ENCODE measurements at regions not wholly inside any gene's neighbourhood (a gene's known extent, or its start where the extent isn't known, plus 50 kb on each side); places are given as distances from the start of the nearest gene placed in this dataset.

- 89% methylated on average over 8 of the region's 8 CpGs for WGBS
- no peak for TF ChIP-seq POLR2AphosphoS5 (IDR thresholded peaks at IDR 0.05)
- no peak for TF ChIP-seq EP300 (IDR thresholded peaks at IDR 0.05)
- no peak for TF ChIP-seq POLR2A (IDR thresholded peaks at IDR 0.05; ENCODE audit: low read depth)
- TF ChIP-seq, protein P1, sequence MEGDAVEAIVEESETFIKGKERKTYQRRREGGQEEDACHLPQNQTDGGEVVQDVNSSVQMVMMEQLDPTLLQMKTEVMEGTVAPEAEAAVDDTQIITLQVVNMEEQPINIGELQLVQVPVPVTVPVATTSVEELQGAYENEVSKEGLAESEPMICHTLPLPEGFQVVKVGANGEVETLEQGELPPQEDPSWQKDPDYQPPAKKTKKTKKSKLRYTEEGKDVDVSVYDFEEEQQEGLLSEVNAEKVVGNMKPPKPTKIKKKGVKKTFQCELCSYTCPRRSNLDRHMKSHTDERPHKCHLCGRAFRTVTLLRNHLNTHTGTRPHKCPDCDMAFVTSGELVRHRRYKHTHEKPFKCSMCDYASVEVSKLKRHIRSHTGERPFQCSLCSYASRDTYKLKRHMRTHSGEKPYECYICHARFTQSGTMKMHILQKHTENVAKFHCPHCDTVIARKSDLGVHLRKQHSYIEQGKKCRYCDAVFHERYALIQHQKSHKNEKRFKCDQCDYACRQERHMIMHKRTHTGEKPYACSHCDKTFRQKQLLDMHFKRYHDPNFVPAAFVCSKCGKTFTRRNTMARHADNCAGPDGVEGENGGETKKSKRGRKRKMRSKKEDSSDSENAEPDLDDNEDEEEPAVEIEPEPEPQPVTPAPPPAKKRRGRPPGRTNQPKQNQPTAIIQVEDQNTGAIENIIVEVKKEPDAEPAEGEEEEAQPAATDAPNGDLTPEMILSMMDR (IDR thresholded peaks at IDR 0.05): no peak
- H3K36me3 ChIP-seq: no peaks in the 10 kb centered on the region
- no peak for DNase-seq (ENCODE audit: extremely low spot score)
- no peaks in the 10 kb centered on the region for H3K27me3 ChIP-seq
- intact Hi-C loops (cut with DNase I): no loop called here
- peaks cover 0 to 3% (median 0%) of the 10 kb centered on the region in 4 donors for H3K4me1 ChIP-seq
- H3K9me3 ChIP-seq: no peaks in the 10 kb centered on the region
- no peak overlapping the region for H3K4me3 ChIP-seq
- no peak overlapping the region for H3K27ac ChIP-seq (replicated peaks in 1 of 4)
These were observed 321.5 kb downstream of the NFIB start for GRCh38 chr9:13992138-13993088.

DNA sequence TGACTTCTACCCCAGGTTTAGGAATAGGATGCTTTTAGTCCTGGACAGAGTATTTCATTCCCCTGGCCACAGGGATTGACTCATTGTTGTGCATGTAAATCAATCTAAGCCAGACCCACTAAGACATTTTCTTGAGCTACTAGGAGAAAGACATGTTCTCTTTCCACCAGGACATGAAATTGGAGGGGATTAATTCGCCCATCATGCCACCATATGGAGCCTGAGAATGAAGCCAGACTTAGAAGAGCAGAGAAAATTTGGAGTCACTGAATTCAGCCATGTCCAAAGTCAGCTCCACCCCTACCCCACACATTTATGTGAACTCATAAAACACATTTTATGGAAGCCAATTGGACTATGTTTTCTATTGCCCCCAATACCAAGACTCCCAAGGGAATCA, 322.5 kb downstream of the NFIB start:
- WGBS: 100% methylated on average over 1 of the region's 1 CpG
- Histone ChIP-seq H3K4me3 (no peak overlapping the region), H3K9me3 (no peaks in the 10 kb centered on the region), H3K4me1 (peaks cover 0 to 3% (median 0%) of the 10 kb centered on the region in 4 donors), H3K27ac (replicated peaks in 1 of 4) (no peak overlapping the region), H3K27me3 (no peaks in the 10 kb centered on the region), H3K36me3 (no peaks in the 10 kb centered on the region)
- DNase-seq (ENCODE audit: extremely low spot score): no peak
- intact Hi-C loops (cut with DNase I): no loop called here
- TF ChIP-seq POLR2AphosphoS5 (IDR thresholded peaks at IDR 0.05) (no peak), EP300 (IDR thresholded peaks at IDR 0.05) (no peak), POLR2A (IDR thresholded peaks at IDR 0.05; ENCODE audit: low read depth) (no peak)
- TF ChIP-seq, protein P1 (IDR thresholded peaks at IDR 0.05): no peak

GRCh38 chr9:13990994-13991393, 322.9 kb downstream of the NFIB start:
- intact Hi-C loops (cut with DNase I): no loop called here
- no peak for DNase-seq (ENCODE audit: extremely low spot score)
- 72% methylated on average over 4 of the region's 4 CpGs for WGBS
- Histone ChIP-seq H3K27ac (replicated peaks in 1 of 4) (no peak overlapping the region), H3K36me3 (no peaks in the 10 kb centered on the region), H3K9me3 (no peaks in the 10 kb centered on the region), H3K4me1 (peaks cover 0 to 3% (median 0%) of the 10 kb centered on the region in 4 donors), H3K4me3 (no peak overlapping the region), H3K27me3 (no peaks in the 10 kb centered on the region)
- TF ChIP-seq, protein P1 (IDR thresholded peaks at IDR 0.05): no peak
- TF ChIP-seq POLR2A (IDR thresholded peaks at IDR 0.05; ENCODE audit: low read depth) (no peak), POLR2AphosphoS5 (IDR thresholded peaks at IDR 0.05) (no peak), EP300 (IDR thresholded peaks at IDR 0.05) (no peak)

- intact Hi-C loops (cut with DNase I): no loop called here
- H3K4me1 ChIP-seq: peaks cover 0 to 3% (median 0%) of the 10 kb centered on the region in 4 donors
These were observed 323.6 kb downstream of the NFIB start for GRCh38 chr9:13990331-13990730.

DNA sequence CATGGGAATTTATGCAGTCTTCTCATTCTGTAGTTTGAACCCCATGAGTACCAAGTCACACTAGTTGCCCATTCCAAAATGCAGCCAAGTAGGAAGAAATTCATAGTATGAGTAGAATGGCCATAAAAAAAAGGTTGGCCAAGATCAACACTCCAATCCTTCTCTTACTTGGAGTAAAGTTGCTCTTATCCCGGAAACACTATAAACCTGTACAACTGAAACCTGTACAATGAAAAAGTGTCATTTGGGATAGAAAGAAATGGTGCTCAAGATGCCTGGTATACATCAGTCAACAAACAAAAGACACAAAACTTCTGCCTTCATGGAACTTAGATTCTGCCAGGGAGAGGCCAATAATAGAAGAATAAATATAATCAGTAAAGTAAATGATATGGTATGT, 325.0 kb downstream of the NFIB start:
- H3K27ac ChIP-seq (replicated peaks in 1 of 4): no peak overlapping the region
- TF ChIP-seq EP300 (IDR thresholded peaks at IDR 0.05) (no peak), POLR2AphosphoS5 (IDR thresholded peaks at IDR 0.05) (no peak), POLR2A (IDR thresholded peaks at IDR 0.05; ENCODE audit: low read depth) (no peak)
- TF ChIP-seq, protein P1 (IDR thresholded peaks at IDR 0.05): no peak
- peaks cover 0 to 3% (median 0%) of the 10 kb centered on the region in 4 donors for H3K4me1 ChIP-seq
- intact Hi-C loops (cut with DNase I): no loop called here
- no peaks in the 10 kb centered on the region for H3K36me3 ChIP-seq
- H3K27me3 ChIP-seq: no peaks in the 10 kb centered on the region
- no peaks in the 10 kb centered on the region for H3K9me3 ChIP-seq
- 92% methylated on average over 1 of the region's 1 CpG for WGBS
- DNase-seq (ENCODE audit: extremely low spot score): no peak
- no peak overlapping the region for H3K4me3 ChIP-seq

More at GRCh38 chr9:13990331-13990730, 323.6 kb downstream of the NFIB start:
- Histone ChIP-seq H3K27me3 (no peaks in the 10 kb centered on the region), H3K36me3 (no peaks in the 10 kb centered on the region), H3K27ac (replicated peaks in 1 of 4) (no peak overlapping the region), H3K4me3 (no peak overlapping the region), H3K9me3 (no peaks in the 10 kb centered on the region)
- TF ChIP-seq POLR2AphosphoS5 (IDR thresholded peaks at IDR 0.05) (no peak), POLR2A (IDR thresholded peaks at IDR 0.05; ENCODE audit: low read depth) (no peak)
- no peak for DNase-seq (ENCODE audit: extremely low spot score)

All from esophagus muscularis mucosa (tissue), 4 donors.